NCI-H1930 (cell line): ENCODE measurements at regions not wholly inside any gene's neighbourhood (a gene's known extent, or its start where the extent isn't known, plus 50 kb on each side); places are given as distances from the start of the nearest gene placed in this dataset.
"Not testable (repeated sequence)": the region's sequence is repeated elsewhere in the genome, so short reads cannot be mapped to it uniquely, and the experiment has no call there.

Experiments
- DNase-seq, 2 experiments: peaks; one replicate each; lab custom pipeline; 2025; lab: John Stamatoyannopoulos, UW

GRCh38 chr3:166993015-166993630 is 387.0 kb downstream of the ZBBX start:
- DNase-seq: no peak

- DNase-seq: no peak
These were observed 394.1 kb downstream of the ZBBX start for GRCh38 chr3:166986000-166986399.

DNA sequence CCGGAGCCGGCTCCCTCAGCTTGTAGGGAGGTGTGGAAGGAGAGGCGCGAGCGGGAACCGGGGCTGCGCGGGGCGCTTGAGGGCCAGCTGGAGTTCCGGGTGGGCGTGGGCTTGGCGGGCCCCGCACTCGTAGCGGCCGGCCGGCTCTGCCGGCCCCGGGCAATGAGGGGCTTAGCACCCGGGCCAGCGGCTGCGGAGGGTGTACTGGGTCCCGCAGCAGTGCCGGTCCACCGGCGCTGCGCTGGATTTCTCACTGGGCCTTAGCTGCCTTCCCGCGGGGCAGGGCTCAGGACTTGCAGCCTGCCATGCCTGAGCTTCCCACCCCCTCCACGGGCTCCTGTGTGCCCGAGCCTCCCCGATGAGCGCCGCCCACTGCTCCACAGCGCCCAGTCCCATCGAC is 404.3 kb downstream of the ZBBX start:
- DNase-seq: not testable (repeated sequence)

DNA sequence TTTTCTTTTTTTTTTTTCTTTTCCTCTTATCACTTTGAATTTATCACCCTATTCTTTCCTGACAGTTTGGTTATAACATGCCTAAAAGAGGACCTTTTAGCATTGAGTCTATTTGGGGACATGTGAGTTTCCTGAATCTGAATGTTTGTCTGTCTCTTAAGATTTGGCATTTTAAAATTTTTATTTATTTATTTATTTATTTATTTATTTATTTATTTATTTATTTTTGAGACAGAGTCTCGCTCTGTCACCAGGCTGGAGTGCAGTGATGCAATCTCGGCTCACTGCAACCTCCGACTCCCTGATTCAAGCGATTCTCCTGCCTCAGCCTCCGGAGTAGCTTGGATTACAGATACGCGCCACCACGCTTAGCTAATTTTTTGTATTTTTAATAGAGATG is 412.4 kb downstream of the ZBBX start:
- not testable (repeated sequence) for DNase-seq

DNA sequence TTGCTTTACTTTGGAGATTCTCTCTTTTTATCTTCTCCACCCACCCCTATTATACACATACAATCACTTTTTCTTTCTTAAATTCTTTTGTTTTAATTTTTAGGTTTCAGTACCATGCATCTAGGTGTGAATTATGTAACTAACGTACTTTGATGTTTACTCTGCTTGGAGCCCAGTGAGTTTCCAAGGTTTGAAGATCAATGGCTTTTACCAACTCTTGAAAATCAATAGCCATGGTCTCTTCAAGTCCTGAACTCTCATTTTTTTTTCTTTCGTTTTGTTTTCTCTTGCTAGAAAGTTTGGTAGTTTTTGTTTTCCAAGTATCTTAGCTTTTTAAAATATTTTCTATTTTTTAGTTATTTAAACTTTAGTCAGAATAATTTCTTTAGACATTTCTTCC is 417.2 kb downstream of the ZBBX start:
- no peak for DNase-seq

DNA sequence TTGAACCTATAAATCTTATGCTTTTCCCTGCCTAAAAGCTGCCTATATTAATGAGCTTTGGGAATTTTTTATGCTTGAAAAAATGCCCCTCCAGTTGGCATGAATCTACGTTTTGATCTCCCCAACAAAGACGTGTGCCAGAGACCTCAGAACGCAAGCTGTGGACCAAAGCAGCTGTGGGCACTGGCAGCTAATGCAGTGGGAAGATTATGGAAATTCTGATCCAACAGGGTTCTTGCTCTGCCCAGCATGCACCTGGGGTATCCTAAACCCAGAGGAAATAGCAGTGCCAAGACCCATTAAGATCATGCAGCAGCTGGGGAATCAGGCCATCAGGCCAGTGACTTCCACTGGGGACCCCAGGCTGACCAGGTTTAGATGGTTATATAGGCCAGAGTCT is 423.0 kb downstream of the ZBBX start:
- no peak for DNase-seq

DNA sequence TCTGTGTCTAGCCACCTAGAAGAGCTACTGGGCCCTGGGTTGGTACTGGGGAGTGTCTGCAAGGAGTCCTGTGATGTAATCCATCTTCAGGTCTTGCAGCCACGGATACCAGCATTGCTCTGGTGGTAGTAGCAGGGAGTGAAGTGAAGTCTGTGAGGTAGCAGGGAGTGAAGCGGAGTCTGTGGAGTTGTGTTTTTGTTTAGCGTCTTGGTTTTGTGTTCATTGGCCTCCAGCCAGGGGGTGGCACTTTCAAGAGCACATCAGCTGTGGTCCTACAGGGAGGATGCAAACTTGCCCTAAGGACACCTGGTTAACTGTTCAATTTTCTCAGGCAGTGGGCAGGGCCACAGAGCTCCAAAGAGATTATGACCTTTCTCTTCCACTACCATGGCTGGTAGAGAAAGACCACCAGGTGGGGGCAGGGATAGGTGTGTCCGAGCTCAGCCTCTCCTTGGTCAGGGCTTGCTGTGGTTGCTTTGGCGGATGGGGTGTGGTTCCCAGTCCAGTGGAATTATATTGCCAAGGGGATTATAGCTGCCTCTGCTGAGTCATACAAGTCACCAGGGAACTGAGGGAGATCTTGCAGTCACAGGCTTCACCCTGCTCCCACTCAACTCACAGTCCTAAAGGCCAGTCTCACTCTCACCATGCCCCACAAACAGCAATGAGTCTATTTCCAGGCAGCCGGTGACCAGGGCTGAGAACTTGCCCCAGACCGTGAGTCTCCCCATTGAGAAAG is 424.7 kb downstream of the ZBBX start:
- no peak for DNase-seq

GRCh38 chr3:166934879-166935278 is 445.2 kb downstream of the ZBBX start:
- DNase-seq: no peak

GRCh38 chr3:166917437-166917836 is 462.7 kb downstream of the ZBBX start:
- no peak for DNase-seq

GRCh38 chr3:166902374-166902773 is 477.7 kb downstream of the ZBBX start:
- DNase-seq: no peak

DNA sequence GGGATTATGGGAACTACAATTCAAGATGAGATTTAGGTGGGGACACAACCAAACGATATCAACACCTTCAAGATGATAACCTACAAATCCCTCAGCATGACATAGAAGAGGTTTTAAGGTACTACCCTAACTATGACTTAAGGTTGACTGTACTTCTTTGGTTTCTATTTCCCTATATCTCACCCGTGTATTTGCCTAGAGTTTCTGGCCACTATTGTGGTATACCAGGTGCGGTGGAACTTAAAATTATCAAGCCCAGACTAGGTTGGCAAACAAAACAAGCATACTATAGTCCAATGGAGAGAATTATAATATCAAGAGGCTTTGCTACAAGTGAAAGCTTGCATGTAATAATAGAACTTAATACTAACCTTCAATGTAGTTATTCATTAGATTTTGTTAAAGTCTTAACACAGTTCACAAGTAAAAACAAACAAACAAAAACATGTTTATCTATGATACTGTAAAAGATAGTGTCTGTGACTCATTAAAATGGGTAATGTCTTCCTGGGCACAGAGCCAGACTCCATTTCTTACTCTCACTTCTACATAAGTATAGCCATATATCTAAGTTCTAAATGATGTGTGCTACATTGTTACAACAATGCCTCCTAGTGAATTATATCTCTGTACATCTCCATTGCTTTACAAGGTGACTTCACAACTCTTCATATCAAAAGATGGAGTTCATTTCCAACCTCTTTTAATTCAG is 479.1 kb downstream of the ZBBX start:
- DNase-seq: no peak

DNA sequence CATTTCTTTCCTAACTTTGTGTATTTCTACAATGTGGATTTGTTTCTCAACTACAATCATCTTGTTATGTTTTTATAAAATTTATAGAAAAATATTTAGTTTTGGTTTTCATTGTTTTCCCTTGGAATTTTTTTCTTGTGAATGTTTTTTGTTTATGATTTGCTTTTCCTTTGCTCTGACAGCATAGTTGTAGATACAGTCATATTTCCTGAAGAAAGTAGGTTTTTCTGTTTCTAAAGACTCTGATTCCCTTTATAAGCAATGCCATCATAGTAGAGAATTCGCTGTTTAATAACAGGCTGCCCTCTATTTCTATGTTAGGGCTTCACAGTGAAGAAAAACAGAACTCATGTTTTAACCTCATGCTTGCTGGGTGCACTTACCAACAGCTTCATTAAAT is 482.3 kb downstream of the ZBBX start:
- no peak for DNase-seq

- DNase-seq: no peak
These were observed 490.9 kb downstream of the ZBBX start for GRCh38 chr3:166889241-166889640.

DNA sequence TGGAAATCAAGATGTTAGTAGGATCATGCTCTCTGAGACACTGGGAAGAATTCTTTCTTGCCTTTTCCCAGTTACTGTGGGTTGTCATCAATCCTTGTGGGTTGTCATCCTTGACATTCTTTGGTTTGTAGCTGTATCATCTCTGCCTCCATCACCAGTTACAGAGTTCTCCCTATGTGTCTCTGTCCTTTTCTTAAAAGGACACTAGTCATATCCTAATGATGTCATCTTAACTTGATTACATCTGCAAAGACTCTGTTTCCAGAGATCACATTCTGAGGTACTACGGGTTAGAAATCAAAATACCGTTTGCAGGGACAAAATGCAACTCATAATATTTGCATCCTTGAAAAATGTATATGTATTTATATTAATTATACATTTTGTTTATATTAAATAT is 500.4 kb downstream of the ZBBX start:
- no peak for DNase-seq

DNA sequence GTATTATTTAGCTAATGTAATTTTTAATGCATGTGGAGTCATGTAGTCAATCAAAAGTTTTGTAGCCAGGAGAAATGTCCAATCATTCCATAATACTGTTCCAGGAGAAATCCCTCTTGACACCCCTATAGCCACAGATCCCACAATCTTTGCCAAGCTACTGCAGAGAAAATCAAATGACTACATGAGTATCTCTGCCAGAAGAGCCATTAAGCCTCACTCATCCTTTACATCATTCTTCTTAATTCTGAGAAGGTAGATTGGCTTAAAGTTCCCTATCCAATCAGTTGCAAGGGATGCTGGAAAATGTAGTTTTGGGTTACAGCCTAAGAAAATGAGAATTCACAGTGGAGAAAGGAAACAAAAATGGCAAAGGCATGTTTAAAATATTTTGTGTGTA is 502.1 kb downstream of the ZBBX start:
- no peak for DNase-seq

DNA sequence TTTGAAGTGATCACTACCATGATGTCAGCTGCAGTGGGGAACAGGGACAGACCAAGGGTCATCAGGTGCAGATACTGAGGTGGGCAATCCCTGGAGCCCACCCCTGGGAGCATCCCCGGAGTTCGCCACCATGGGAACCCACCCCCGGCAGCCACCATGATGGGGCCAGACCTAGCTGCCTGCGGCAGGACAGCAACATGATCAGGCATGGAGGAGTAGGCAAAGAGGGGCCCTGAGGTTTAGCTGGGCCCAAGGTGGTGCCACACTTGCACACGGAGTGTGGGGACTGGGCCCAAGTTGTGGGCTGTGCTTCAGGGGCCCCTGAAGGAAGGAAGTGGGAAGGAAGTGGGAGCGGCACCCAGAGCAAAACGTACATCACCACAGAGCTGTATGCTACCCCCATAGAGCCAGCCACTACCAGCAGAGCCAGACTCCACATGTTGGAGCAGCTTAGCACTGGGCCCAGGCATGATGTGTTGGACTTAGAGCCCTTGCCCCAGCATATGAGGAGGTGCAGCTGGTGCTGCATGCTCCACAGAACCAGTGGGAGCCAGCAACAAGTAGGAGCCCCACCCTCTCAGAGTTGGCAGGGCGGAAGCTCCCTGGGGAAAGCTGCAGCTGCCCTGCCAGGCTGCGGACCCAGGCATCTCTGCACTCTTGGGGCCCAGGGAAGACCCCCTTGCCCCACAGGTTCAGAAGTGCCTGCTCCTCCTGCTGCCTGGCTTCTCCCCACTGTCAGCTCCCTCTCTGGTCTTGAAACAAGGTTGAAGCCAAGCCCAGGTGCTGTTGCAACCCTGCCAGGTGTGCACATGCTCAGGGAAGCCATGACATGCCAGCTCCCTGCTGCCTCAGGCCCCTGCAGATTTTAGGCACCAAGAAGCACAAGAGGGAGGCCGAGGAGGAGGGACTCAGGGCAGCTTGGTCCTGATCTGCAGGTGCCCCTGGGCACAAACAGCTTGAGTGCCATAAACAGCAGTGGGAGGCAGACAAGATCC is 515.3 kb downstream of the ZBBX start:
- no peak for DNase-seq

GRCh38 chr3:166860217-166860616 is 519.9 kb downstream of the ZBBX start:
- DNase-seq: no peak

- DNase-seq: no peak
These were observed 535.8 kb downstream of the ZBBX start for GRCh38 chr3:166844329-166844728.

GRCh38 chr3:166842784-166843183 is 537.3 kb downstream of the ZBBX start:
- not testable (repeated sequence) for DNase-seq

DNA sequence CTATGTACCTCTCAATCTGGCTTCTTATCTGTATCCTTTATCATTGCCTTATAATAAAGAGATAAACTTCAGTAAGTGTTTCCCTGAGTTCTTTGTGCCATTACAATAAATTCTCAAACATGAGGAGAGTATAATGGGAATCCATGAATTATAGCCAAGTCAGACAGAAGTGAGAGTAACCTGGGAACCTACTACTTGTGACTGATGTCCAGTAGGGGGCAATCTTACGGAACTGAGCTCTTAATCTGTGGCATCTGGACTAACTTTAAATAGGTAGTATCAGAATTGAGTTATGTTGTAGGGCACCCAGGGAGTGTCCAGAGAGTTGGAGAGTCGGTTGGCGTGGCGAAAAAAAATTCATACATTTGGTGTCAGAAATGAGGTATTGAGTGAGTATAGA is 542.6 kb downstream of the ZBBX start:
- no peak for DNase-seq

DNA sequence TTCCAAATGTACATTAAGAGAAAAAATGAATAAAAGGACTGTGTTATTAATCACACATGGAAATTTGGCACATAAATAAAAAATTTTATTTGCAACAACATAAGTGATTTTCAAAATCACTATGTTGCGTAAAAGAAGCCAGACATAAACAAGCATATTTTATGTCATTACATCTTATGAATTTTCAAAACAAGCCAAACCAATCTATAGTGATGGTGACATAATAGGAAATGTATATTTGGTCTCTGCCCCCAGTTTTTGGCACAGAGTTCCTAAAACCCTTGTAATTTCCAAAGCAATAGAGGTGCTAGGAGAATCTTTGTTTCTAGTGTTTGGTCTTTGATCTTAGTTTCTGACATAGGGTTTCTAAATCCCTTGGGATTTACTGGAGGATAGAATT is 543.3 kb downstream of the ZBBX start:
- DNase-seq: no peak

DNA sequence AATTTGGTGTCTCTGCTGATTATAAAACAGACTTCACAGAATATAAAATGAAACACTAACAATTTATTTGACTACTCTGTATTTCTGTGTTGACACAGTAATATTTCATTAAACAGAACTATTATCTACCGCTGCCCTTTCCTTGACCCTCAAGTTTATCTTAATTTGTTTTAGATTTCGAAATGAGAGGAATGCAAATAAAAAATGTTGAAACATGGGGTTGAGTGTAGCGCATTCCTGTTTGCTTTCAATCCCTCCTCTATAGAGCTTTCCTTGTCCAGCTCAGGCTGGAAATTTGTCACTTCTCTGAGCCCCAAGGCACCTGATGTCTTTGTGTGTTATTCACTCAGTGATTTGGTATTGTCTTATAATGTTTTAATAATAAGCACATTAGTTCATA is 550.2 kb downstream of the ZBBX start:
- no peak for DNase-seq
